ENCODE measurements at regions not wholly inside any gene's neighbourhood (a gene's known extent, or its start where the extent isn't known, plus 50 kb on each side); places are given as distances from the start of the nearest gene placed in this dataset.

GRCh38 chr11:38416141-38416540, 1818.1 kb upstream of the RAG2 start:
- Histone ChIP-seq H3K4me1 (no peaks in the 10 kb centered on the region), H3K27me3 (no peaks in the 10 kb centered on the region), H3K4me3 (no peak overlapping the region), H3K27ac (no peak overlapping the region), H3K9me3 (no peaks in the 10 kb centered on the region), H3K36me3 (no peaks in the 10 kb centered on the region)
- intact Hi-C loops (cut with DNase I; ENCODE audit: low total_unique reads) = no loop called here
- no peak for TF ChIP-seq POLR2A (IDR thresholded peaks at IDR 0.05)
- TF ChIP-seq, protein P1, sequence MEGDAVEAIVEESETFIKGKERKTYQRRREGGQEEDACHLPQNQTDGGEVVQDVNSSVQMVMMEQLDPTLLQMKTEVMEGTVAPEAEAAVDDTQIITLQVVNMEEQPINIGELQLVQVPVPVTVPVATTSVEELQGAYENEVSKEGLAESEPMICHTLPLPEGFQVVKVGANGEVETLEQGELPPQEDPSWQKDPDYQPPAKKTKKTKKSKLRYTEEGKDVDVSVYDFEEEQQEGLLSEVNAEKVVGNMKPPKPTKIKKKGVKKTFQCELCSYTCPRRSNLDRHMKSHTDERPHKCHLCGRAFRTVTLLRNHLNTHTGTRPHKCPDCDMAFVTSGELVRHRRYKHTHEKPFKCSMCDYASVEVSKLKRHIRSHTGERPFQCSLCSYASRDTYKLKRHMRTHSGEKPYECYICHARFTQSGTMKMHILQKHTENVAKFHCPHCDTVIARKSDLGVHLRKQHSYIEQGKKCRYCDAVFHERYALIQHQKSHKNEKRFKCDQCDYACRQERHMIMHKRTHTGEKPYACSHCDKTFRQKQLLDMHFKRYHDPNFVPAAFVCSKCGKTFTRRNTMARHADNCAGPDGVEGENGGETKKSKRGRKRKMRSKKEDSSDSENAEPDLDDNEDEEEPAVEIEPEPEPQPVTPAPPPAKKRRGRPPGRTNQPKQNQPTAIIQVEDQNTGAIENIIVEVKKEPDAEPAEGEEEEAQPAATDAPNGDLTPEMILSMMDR (IDR thresholded peaks at IDR 0.05) = no peak
- no peak for DNase-seq

- Histone ChIP-seq H3K36me3 (no peaks in the 10 kb centered on the region), H3K4me3 (no peak overlapping the region), H3K27ac (no peak overlapping the region), H3K9me3 (no peaks in the 10 kb centered on the region), H3K27me3 (no peaks in the 10 kb centered on the region), H3K4me1 (no peaks in the 10 kb centered on the region)
- intact Hi-C loops (cut with DNase I; ENCODE audit: low total_unique reads) = no loop called here
- TF ChIP-seq POLR2A (IDR thresholded peaks at IDR 0.05) = no peak
- no peak for DNase-seq
Observed at GRCh38 chr11:38411149-38411548, 1813.1 kb upstream of the RAG2 start.

- DNase-seq = no peak
- H3K4me3 ChIP-seq = no peak overlapping the region
- intact Hi-C loops (cut with DNase I; ENCODE audit: low total_unique reads) = no loop called here
- H3K9me3 ChIP-seq = no peaks in the 10 kb centered on the region
- H3K4me1 ChIP-seq = no peaks in the 10 kb centered on the region
- no peaks in the 10 kb centered on the region for H3K36me3 ChIP-seq
- no peak for TF ChIP-seq POLR2A (IDR thresholded peaks at IDR 0.05)
- TF ChIP-seq, protein P1 (IDR thresholded peaks at IDR 0.05) = no peak
- no peak overlapping the region for H3K27ac ChIP-seq
- H3K27me3 ChIP-seq = no peaks in the 10 kb centered on the region
Observed at GRCh38 chr11:38402063-38402462, 1804.0 kb upstream of the RAG2 start.

DNA sequence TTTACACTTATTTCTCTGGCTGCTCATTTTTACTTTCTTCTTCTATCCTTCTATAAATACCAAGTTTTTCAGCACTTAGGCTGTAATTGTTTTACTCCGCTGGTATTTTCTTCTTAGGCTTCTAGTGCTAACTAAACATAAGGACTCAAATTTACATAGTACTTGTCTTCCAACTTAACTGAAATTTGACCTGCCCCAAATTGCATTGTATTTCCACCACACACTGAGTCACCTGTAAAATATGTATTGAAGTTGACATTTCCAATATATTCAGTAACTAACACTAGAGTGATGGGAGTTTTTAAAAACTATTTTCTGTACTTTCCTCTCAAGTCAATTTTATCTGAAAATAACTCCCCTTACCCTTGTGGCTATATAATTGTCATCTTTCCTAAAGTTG, 1794.1 kb upstream of the RAG2 start:
- H3K4me1 ChIP-seq = no peaks in the 10 kb centered on the region

DNA sequence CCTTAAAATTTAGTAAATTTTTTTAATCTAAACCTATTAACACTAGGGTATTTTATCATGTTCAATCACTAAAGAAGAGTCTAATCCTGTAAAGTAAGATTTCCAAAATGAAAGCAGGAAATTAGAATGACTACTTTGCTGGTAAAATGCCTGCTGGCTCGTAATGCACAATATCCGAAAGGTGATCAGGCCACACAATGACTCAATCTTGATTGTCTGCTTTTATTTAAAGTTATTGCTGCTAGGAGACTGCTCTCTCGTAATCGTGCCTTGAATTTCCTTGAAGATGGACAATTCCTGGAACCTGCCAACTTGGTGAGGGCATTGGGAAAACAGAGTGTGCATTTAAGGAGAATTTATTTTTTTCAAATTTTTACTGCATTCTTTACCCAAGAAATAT, 1786.5 kb upstream of the RAG2 start:
- Histone ChIP-seq H3K27ac (no peak overlapping the region), H3K27me3 (no peaks in the 10 kb centered on the region), H3K9me3 (no peaks in the 10 kb centered on the region), H3K4me3 (no peak overlapping the region), H3K36me3 (no peaks in the 10 kb centered on the region), H3K4me1 (no peaks in the 10 kb centered on the region)
- TF ChIP-seq POLR2A (IDR thresholded peaks at IDR 0.05) = no peak
- TF ChIP-seq, protein P1 (IDR thresholded peaks at IDR 0.05) = no peak
- DNase-seq = no peak
- intact Hi-C loops (cut with DNase I; ENCODE audit: low total_unique reads) = no loop called here

More for the DNA sequence above, 1794.1 kb upstream of the RAG2 start:
- Histone ChIP-seq H3K27me3 (no peaks in the 10 kb centered on the region), H3K36me3 (no peaks in the 10 kb centered on the region), H3K4me3 (no peak overlapping the region), H3K27ac (no peak overlapping the region), H3K9me3 (no peaks in the 10 kb centered on the region)
- DNase-seq = no peak
- TF ChIP-seq, protein P1 (IDR thresholded peaks at IDR 0.05) = no peak
- TF ChIP-seq POLR2A (IDR thresholded peaks at IDR 0.05) = no peak
- intact Hi-C loops (cut with DNase I; ENCODE audit: low total_unique reads) = no loop called here

DNA sequence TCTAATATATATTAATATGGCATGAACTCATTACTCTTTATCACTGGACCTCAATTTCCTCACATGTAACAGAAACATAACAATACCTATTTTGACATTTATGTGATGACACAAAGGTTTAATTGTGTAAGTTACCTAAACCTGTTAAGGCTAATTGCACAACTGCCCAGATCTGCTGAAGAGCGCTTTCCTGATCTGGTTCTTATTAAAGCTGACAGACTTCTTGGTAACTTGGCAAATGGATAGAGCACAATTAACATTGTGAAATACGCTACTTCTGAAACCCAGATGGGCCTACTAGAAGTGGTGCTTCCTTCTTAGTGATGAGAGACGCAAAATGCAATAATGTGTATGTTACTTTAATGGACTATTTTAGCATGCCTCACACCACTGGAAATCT, 1767.2 kb upstream of the RAG2 start:
- Histone ChIP-seq H3K4me1 (no peaks in the 10 kb centered on the region), H3K27me3 (no peaks in the 10 kb centered on the region), H3K27ac (no peak overlapping the region), H3K36me3 (no peaks in the 10 kb centered on the region), H3K9me3 (no peaks in the 10 kb centered on the region), H3K4me3 (no peak overlapping the region)
- DNase-seq = no peak
- intact Hi-C loops (cut with DNase I; ENCODE audit: low total_unique reads) = no loop called here
- TF ChIP-seq POLR2A (IDR thresholded peaks at IDR 0.05) = no peak
- TF ChIP-seq, protein P1 (IDR thresholded peaks at IDR 0.05) = no peak

Measured in uterus (tissue), 3 donors.